ENCODE measurements at regions not wholly inside any gene's neighbourhood (a gene's known extent, or its start where the extent isn't known, plus 50 kb on each side); places are given as distances from the start of the nearest gene placed in this dataset.

- no peaks in the 10 kb centered on the region for H3K36me3 ChIP-seq
- TF ChIP-seq CTCF (IDR thresholded peaks at IDR 0.05) (no peak), POLR2AphosphoS5 (IDR thresholded peaks at IDR 0.05) (no peak), EP300 (IDR thresholded peaks at IDR 0.05) (no peak), POLR2A (IDR thresholded peaks at IDR 0.05) (no peak)
- H3K9me3 ChIP-seq: no peaks in the 10 kb centered on the region
- WGBS, 2 donors (ENCODE audit: low coverage in 1 of 2): 93 to 94% methylated on average over 4 to 5 of the region's 5 CpGs
- ATAC-seq: no peak
- no peak overlapping the region for H3K27ac ChIP-seq
- peaks cover 0 to 1% (median 0%) of the 10 kb centered on the region in 3 donors for H3K4me1 ChIP-seq
- H3K4me3 ChIP-seq: no peak overlapping the region
- no peaks in the 10 kb centered on the region for H3K27me3 ChIP-seq
Observed at GRCh38 chr12:105665366-105665765, 334.9 kb downstream of the C12orf75 start.

- no peak for ATAC-seq
- Histone ChIP-seq H3K36me3 (no peaks in the 10 kb centered on the region), H3K9me3 (no peaks in the 10 kb centered on the region), H3K27me3 (no peaks in the 10 kb centered on the region), H3K27ac (no peak overlapping the region), H3K4me1 (peaks cover 2 to 18% (median 13%) of the 10 kb centered on the region in 3 donors), H3K4me3 (no peak overlapping the region)
- 86 to 94% methylated on average over 2 of the region's 2 CpGs for WGBS, 2 donors (ENCODE audit: low coverage in 1 of 2)
- TF ChIP-seq CTCF (IDR thresholded peaks at IDR 0.05) (no peak), POLR2A (IDR thresholded peaks at IDR 0.05) (no peak), POLR2AphosphoS5 (IDR thresholded peaks at IDR 0.05) (no peak), EP300 (IDR thresholded peaks at IDR 0.05) (no peak)
Observed at GRCh38 chr12:105667973-105668743, 337.7 kb downstream of the C12orf75 start.

GRCh38 chr12:105670672-105671071, 340.2 kb downstream of the C12orf75 start:
- TF ChIP-seq POLR2A (IDR thresholded peaks at IDR 0.05) (no peak), CTCF (IDR thresholded peaks at IDR 0.05) (no peak), POLR2AphosphoS5 (IDR thresholded peaks at IDR 0.05) (no peak), EP300 (IDR thresholded peaks at IDR 0.05) (no peak)
- Histone ChIP-seq H3K27ac (no peak overlapping the region), H3K9me3 (no peaks in the 10 kb centered on the region), H3K36me3 (no peaks in the 10 kb centered on the region), H3K27me3 (no peaks in the 10 kb centered on the region), H3K4me1 (peaks cover 4 to 30% (median 20%) of the 10 kb centered on the region in 3 donors), H3K4me3 (no peak overlapping the region)
- ATAC-seq: no peak

- Histone ChIP-seq H3K36me3 (no peaks in the 10 kb centered on the region), H3K27ac (peak overlapping the region; percentile 9 to 78 (median 70)), H3K4me3 (no peak overlapping the region), H3K4me1 (peaks cover 8 to 41% (median 30%) of the 10 kb centered on the region in 3 donors), H3K27me3 (no peaks in the 10 kb centered on the region), H3K9me3 (no peaks in the 10 kb centered on the region)
- WGBS, 2 donors (ENCODE audit: low coverage in 1 of 2): 61 to 77% methylated on average over 2 of the region's 2 CpGs
- TF ChIP-seq CTCF (IDR thresholded peaks at IDR 0.05) (no peak), POLR2AphosphoS5 (IDR thresholded peaks at IDR 0.05) (no peak), EP300 (IDR thresholded peaks at IDR 0.05) (no peak), POLR2A (IDR thresholded peaks at IDR 0.05) (no peak)
- ATAC-seq: no peak
Observed at GRCh38 chr12:105671720-105672119, 341.2 kb downstream of the C12orf75 start.
